Mesothelial cell of epicardium (in vitro differentiated cells): ENCODE measurements at regions not wholly inside any gene's neighbourhood (a gene's known extent, or its start where the extent isn't known, plus 50 kb on each side); places are given as distances from the start of the nearest gene placed in this dataset.
A peak's percentile ranks its signal among the peaks of the same experiment; 100 is the strongest.
"Not testable (repeated sequence)": the region's sequence is repeated elsewhere in the genome, so short reads cannot be mapped to it uniquely, and the experiment has no call there.

Experiments used
- DNase-seq, 2 experiments: peaks; one replicate each; pipeline ENCODE4 v3.0.0; 2021; ENCODE audit warnings: low spot score in 2 of 2; ENCODE audit not compliant: unreplicated experiment in 2 of 2
- H3K27ac Mint-ChIP-seq: 2 replicates; pipeline ENCODE4 v1.8.0; 2021; ENCODE audit warnings: mixed read lengths
- H3K27me3 Mint-ChIP-seq: 2 replicates; pipeline ENCODE4 v1.8.0; 2021; ENCODE audit warnings: low read depth, mixed read lengths
- H3K36me3 Mint-ChIP-seq: 2 replicates; pipeline ENCODE4 v1.8.0; 2021; ENCODE audit warnings: mixed read lengths
- H3K4me1 Mint-ChIP-seq: 2 replicates; pipeline ENCODE4 v1.8.0; 2021; ENCODE audit warnings: mixed read lengths
- H3K4me3 Mint-ChIP-seq: 2 replicates; pipeline ENCODE4 v1.8.0; 2021; ENCODE audit warnings: mild to moderate bottlenecking, moderate library complexity, mixed read lengths
- H3K9me3 Mint-ChIP-seq: 2 replicates; pipeline ENCODE4 v1.8.0; 2021; ENCODE audit warnings: mixed read lengths
- CTCF ChIP-seq: fragments of 200-600 bp; sonication (generic); IDR thresholded peaks from one replicate; pipeline ENCODE4 v1.5.0; 2021; ENCODE audit warnings: antibody characterized with exemption; ENCODE audit not compliant: unreplicated experiment

- Mint-ChIP-seq H3K4me1 (peaks cover 35% of the 10 kb centered on the region), H3K27me3 (no peaks in the 10 kb centered on the region), H3K4me3 (no peak overlapping the region), H3K36me3 (no peaks in the 10 kb centered on the region), H3K9me3 (no peaks in the 10 kb centered on the region), H3K27ac (no peak overlapping the region)
- no peak for TF ChIP-seq CTCF
- DNase-seq = peak in 1 of 2 experiments; percentile 26
Measured at GRCh38 chr2:8445580-8445979, 236.3 kb upstream of the ID2 start.

GRCh38 chr2:8446751-8447150 is 235.1 kb upstream of the ID2 start:
- H3K4me3 Mint-ChIP-seq, H3K27ac Mint-ChIP-seq, H3K36me3 Mint-ChIP-seq, H3K27me3 Mint-ChIP-seq, H3K9me3 Mint-ChIP-seq: not testable (repeated sequence)
- peaks cover 35% of the 10 kb centered on the region for H3K4me1 Mint-ChIP-seq
- peak in 1 of 2 experiments; percentile 20 for DNase-seq

- Mint-ChIP-seq H3K27ac (no peak overlapping the region), H3K4me1 (peaks cover 30% of the 10 kb centered on the region), H3K9me3 (peaks cover 4% of the 10 kb centered on the region), H3K36me3 (no peaks in the 10 kb centered on the region), H3K27me3 (no peaks in the 10 kb centered on the region), H3K4me3 (no peak overlapping the region)
- DNase-seq = peak in 1 of 2 experiments; percentile 10
- no peak for TF ChIP-seq CTCF
Measured at GRCh38 chr2:8447610-8448221, 234.1 kb upstream of the ID2 start.

GRCh38 chr2:8448824-8449556 is 232.9 kb upstream of the ID2 start:
- H3K4me3 Mint-ChIP-seq = no peak overlapping the region
- peaks cover 4% of the 10 kb centered on the region for H3K9me3 Mint-ChIP-seq
- no peak for DNase-seq
- H3K4me1 Mint-ChIP-seq = peaks cover 27% of the 10 kb centered on the region
- H3K27me3 Mint-ChIP-seq = no peaks in the 10 kb centered on the region
- TF ChIP-seq CTCF = no peak
- H3K36me3 Mint-ChIP-seq = no peaks in the 10 kb centered on the region
- H3K27ac Mint-ChIP-seq = no peak overlapping the region

- peaks cover 4% of the 10 kb centered on the region for H3K9me3 Mint-ChIP-seq
- no peaks in the 10 kb centered on the region for H3K36me3 Mint-ChIP-seq
- TF ChIP-seq CTCF = no peak
- no peaks in the 10 kb centered on the region for H3K27me3 Mint-ChIP-seq
- H3K4me3 Mint-ChIP-seq = no peak overlapping the region
- H3K4me1 Mint-ChIP-seq = peaks cover 43% of the 10 kb centered on the region
- no peak for DNase-seq
- no peak overlapping the region for H3K27ac Mint-ChIP-seq
Measured at GRCh38 chr2:8451273-8451672, 230.6 kb upstream of the ID2 start.

GRCh38 chr2:8452296-8452695 is 229.6 kb upstream of the ID2 start:
- Mint-ChIP-seq H3K4me1 (peaks cover 42% of the 10 kb centered on the region), H3K27me3 (no peaks in the 10 kb centered on the region), H3K36me3 (no peaks in the 10 kb centered on the region), H3K27ac (no peak overlapping the region), H3K9me3 (peaks cover 4% of the 10 kb centered on the region), H3K4me3 (no peak overlapping the region)
- TF ChIP-seq CTCF = no peak
- no peak for DNase-seq
